Panc1 (cell line): ENCODE measurements at regions not wholly inside any gene's neighbourhood (a gene's known extent, or its start where the extent isn't known, plus 50 kb on each side); places are given as distances from the start of the nearest gene placed in this dataset.

Experiments used
- ATAC-seq: fragments of 200-7000 bp; cut with Tn5 transposase; 2 replicates; pipeline ENCODE4 v1.9.1; 2020; ENCODE audit warnings: mild to moderate bottlenecking, moderate library complexity
- BruUV-seq: library from RNA; stranded (reverse); fragments of 400-500 nt; replicated peaks from 2 replicates; lab custom pipeline; 2021; lab: Mats Ljungman, UMichigan
- CTCF ChIA-PET: fragments of 300-600 bp; sonication (Branson Sonifier 250); formaldehyde crosslinking; loops from one replicate; lab custom pipeline; 2022; ENCODE audit warnings: antibody characterized with exemption; lab: Charles Lee
- POLR2A ChIA-PET: fragments of 300-600 bp; sonication (Branson Sonifier 250); formaldehyde crosslinking; loops from one replicate; lab custom pipeline; 2022; ENCODE audit warnings: antibody characterized with exemption; lab: Charles Lee
- DNase-seq: peaks from one replicate; pipeline ENCODE4 v3.0.0-alpha.2; 2010; ENCODE audit warnings: low read depth, low spot score
- H3K27ac ChIP-seq: 2 replicates; pipeline ENCODE4 v1.5.1; 2011; ENCODE audit warnings: mild to moderate bottlenecking, low read length, inconsistent platforms
- H3K27me3 ChIP-seq: fragments of 200-500 bp; sonication (Bioruptor generic); 2 replicates; pipeline ENCODE4 v1.6.0; 2014; ENCODE audit warnings: low read length, inconsistent platforms; ENCODE audit not compliant: control insufficient read depth, insufficient read depth
- H3K36me3 ChIP-seq: fragments of 200-500 bp; sonication (Bioruptor generic); 2 replicates; pipeline ENCODE4 v1.5.1; 2014; ENCODE audit warnings: inconsistent platforms, mild to moderate bottlenecking, low read length, moderate library complexity; ENCODE audit not compliant: control insufficient read depth, insufficient read depth
- H3K4me1 ChIP-seq: 2 replicates; pipeline ENCODE4 v1.5.1; 2011; ENCODE audit warnings: inconsistent platforms, mild to moderate bottlenecking, low read length, moderate library complexity; ENCODE audit not compliant: control insufficient read depth, insufficient read depth
- H3K4me3 ChIP-seq, 2 experiments: 2 replicates each; pipeline ENCODE4 v1.5.1; 2011 to 2012; ENCODE audit warnings: low read depth in 2 of 2, low read length in 2 of 2, mild to moderate bottlenecking in 2 of 2, inconsistent platforms in 1 of 2, moderate library complexity in 1 of 2
- H3K9me3 ChIP-seq: fragments of 200-500 bp; sonication (Bioruptor generic); 2 replicates; pipeline ENCODE4 v1.5.1; 2014; ENCODE audit warnings: low read depth, mild to moderate bottlenecking, inconsistent platforms, low read length, moderate library complexity; ENCODE audit not compliant: control insufficient read depth, insufficient read depth
- CTCF ChIP-seq: fragments of 450-650 bp; IDR thresholded peaks from 2 replicates; pipeline ENCODE4 v1.5.1; 2017; ENCODE audit warnings: mild to moderate bottlenecking
- POLR2AphosphoS5 ChIP-seq: IDR thresholded peaks from 2 replicates; pipeline ENCODE4 v1.6.1; 2012; ENCODE audit warnings: mild to moderate bottlenecking, low read depth, low read length, moderate library complexity
- SIN3A ChIP-seq: IDR thresholded peaks from 2 replicates; pipeline ENCODE4 v1.6.1; 2012; ENCODE audit warnings: low read depth, mild to moderate bottlenecking, low read length, moderate library complexity, borderline replicate concordance; ENCODE audit not compliant: insufficient read depth
- TCF7L2 ChIP-seq: IDR thresholded peaks from 2 replicates; pipeline ENCODE4 v1.6.1; 2011; ENCODE audit warnings: mild to moderate bottlenecking, low read depth, low read length, inconsistent platforms
- in situ Hi-C: cut with HindIII; loops from 2 replicates; pipeline ENCODE4 v1.10.0; 2016; ENCODE audit warnings: low sequenced_read_pairs, low pct_unique_long_range_greater_than_20kb
- intact Hi-C: fragments of 100-400 bp; cut with micrococcal nuclease; formaldehyde crosslinking; loops from one replicate; pipeline ENCODE4 v1.10.0; 2022; ENCODE audit not compliant: unreplicated experiment
- TF ChIP-seq, protein P1 (sequence below), 2 experiments: IDR thresholded peaks; 2 replicates each; pipeline ENCODE4 v1.6.1; 2011 to 2012; ENCODE audit warnings: low read depth in 2 of 2, control low read depth in 1 of 2, low read length in 1 of 2, mild to moderate bottlenecking in 1 of 2, moderate library complexity in 1 of 2; ENCODE audit not compliant: insufficient read depth in 1 of 2

DNA sequence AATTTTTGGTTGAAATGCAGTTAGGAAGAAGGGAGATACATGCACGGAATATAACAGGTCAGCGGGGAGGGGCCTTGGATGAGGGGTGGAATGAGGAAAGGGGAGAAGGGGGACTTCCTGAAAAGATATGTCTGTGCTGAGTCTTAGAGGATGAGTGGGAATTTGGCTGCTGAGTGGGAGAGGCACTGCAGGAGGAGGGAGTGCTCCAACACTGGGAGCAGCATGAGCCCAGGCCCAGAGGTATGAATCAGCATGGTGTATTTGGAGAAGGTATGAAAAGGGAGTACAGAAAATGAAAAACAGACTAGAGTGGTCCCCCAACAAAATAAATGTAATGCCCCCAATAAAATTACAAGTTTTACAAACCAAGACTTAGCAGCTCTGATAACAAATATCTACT is 394.4 kb downstream of the IPO8 start:
- no TSS peak for BruUV-seq
- Histone ChIP-seq H3K9me3 (no peaks in the 10 kb centered on the region), H3K36me3 (no peaks in the 10 kb centered on the region), H3K27ac (no peak overlapping the region), H3K27me3 (peaks cover 4% of the 10 kb centered on the region; the same call in 1 of the 2 replicates), H3K4me1 (no peaks in the 10 kb centered on the region), H3K4me3 (no peak overlapping the region)
- DNase-seq = no peak
- TF ChIP-seq, protein P1, sequence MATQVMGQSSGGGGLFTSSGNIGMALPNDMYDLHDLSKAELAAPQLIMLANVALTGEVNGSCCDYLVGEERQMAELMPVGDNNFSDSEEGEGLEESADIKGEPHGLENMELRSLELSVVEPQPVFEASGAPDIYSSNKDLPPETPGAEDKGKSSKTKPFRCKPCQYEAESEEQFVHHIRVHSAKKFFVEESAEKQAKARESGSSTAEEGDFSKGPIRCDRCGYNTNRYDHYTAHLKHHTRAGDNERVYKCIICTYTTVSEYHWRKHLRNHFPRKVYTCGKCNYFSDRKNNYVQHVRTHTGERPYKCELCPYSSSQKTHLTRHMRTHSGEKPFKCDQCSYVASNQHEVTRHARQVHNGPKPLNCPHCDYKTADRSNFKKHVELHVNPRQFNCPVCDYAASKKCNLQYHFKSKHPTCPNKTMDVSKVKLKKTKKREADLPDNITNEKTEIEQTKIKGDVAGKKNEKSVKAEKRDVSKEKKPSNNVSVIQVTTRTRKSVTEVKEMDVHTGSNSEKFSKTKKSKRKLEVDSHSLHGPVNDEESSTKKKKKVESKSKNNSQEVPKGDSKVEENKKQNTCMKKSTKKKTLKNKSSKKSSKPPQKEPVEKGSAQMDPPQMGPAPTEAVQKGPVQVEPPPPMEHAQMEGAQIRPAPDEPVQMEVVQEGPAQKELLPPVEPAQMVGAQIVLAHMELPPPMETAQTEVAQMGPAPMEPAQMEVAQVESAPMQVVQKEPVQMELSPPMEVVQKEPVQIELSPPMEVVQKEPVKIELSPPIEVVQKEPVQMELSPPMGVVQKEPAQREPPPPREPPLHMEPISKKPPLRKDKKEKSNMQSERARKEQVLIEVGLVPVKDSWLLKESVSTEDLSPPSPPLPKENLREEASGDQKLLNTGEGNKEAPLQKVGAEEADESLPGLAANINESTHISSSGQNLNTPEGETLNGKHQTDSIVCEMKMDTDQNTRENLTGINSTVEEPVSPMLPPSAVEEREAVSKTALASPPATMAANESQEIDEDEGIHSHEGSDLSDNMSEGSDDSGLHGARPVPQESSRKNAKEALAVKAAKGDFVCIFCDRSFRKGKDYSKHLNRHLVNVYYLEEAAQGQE (IDR thresholded peaks at IDR 0.05; ENCODE audit: insufficient read depth in 1 of 2, low read depth in 2 of 2, low read length in 1 of 2) = no peak
- no peak for TF ChIP-seq TCF7L2
- no peak for TF ChIP-seq SIN3A
- no peak for TF ChIP-seq CTCF
- TF ChIP-seq POLR2AphosphoS5 = no peak
- intact Hi-C loops = no loop called here
- ChIA-PET CTCF (no interaction called here), POLR2A (no interaction called here)
- in situ Hi-C loops = no loop called here
- no peak for ATAC-seq

DNA sequence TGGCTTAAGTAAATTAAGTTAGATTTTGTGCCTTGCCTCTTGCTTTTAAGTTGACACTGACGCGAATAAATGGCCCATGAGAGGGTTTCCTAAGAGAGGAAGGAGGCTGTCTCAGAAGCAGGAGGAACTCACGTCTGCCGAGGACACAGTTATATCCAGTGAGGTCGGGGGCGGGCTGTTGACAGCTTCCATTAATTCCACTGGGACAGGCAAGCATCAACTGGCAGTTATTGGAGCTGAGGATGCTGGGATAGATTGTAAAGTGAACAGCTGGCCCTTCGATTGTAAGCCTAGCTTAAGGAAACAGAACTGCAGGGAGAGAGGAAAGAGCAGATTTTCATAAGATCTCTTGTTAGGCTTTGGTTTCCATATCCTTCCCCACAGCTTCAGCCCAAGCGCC is 399.2 kb downstream of the IPO8 start:
- Histone ChIP-seq H3K4me3 (no peak overlapping the region), H3K9me3 (no peaks in the 10 kb centered on the region), H3K27me3 (peaks cover 4% of the 10 kb centered on the region; the same call in 1 of the 2 replicates), H3K36me3 (no peaks in the 10 kb centered on the region), H3K4me1 (no peaks in the 10 kb centered on the region), H3K27ac (no peak overlapping the region)
- ChIA-PET POLR2A (no interaction called here), CTCF (no interaction called here)
- no TSS peak for BruUV-seq
- DNase-seq (no peak), ATAC-seq (no peak)
- intact Hi-C loops (no loop called here), in situ Hi-C loops (no loop called here)
- no peak for TF ChIP-seq SIN3A
- TF ChIP-seq TCF7L2 = no peak
- TF ChIP-seq CTCF = no peak
- no peak for TF ChIP-seq POLR2AphosphoS5
- TF ChIP-seq, protein P1 (IDR thresholded peaks at IDR 0.05; ENCODE audit: insufficient read depth in 1 of 2, low read depth in 2 of 2, low read length in 1 of 2) = no peak
